ENCODE measurements at regions not wholly inside any gene's neighbourhood (a gene's known extent, or its start where the extent isn't known, plus 50 kb on each side); places are given as distances from the start of the nearest gene placed in this dataset.

GRCh38 chr4:3709061-3709845 lies 56.9 kb upstream of the ADRA2C start:
- no peak overlapping the region for H3K9ac ChIP-seq (ENCODE audit: low read depth, low read length)
- no peak overlapping the region for H3K4me3 ChIP-seq (ENCODE audit: low read depth, low read length)
- H3K4me1 ChIP-seq (ENCODE audit: control insufficient read depth, insufficient read depth, low read length) = no peaks in the 10 kb centered on the region
- H3K27me3 ChIP-seq (ENCODE audit: control insufficient read depth, insufficient read depth, low read length) = no peaks in the 10 kb centered on the region
- H3K36me3 ChIP-seq (ENCODE audit: control insufficient read depth, insufficient read depth, low read length) = no peaks in the 10 kb centered on the region
- no peaks in the 10 kb centered on the region for H3K9me3 ChIP-seq (ENCODE audit: control insufficient read depth, insufficient read depth, low read length)

- H3K36me3 ChIP-seq (ENCODE audit: control insufficient read depth, insufficient read depth, low read length) = no peaks in the 10 kb centered on the region
- no peak overlapping the region for H3K9ac ChIP-seq (ENCODE audit: low read depth, low read length)
- no peaks in the 10 kb centered on the region for H3K4me1 ChIP-seq (ENCODE audit: control insufficient read depth, insufficient read depth, low read length)
These were observed 57.6 kb upstream of the ADRA2C start for GRCh38 chr4:3708611-3709010.

GRCh38 chr4:3708103-3708510 lies 58.1 kb upstream of the ADRA2C start:
- H3K9me3 ChIP-seq (ENCODE audit: control insufficient read depth, insufficient read depth, low read length) = no peaks in the 10 kb centered on the region
- no peak overlapping the region for H3K4me3 ChIP-seq (ENCODE audit: low read depth, low read length)
- H3K9ac ChIP-seq (ENCODE audit: low read depth, low read length) = no peak overlapping the region
- H3K4me1 ChIP-seq (ENCODE audit: control insufficient read depth, insufficient read depth, low read length) = no peaks in the 10 kb centered on the region
- no peaks in the 10 kb centered on the region for H3K27me3 ChIP-seq (ENCODE audit: control insufficient read depth, insufficient read depth, low read length)
- H3K36me3 ChIP-seq (ENCODE audit: control insufficient read depth, insufficient read depth, low read length) = no peaks in the 10 kb centered on the region

More at GRCh38 chr4:3708611-3709010, 57.6 kb upstream of the ADRA2C start:
- Histone ChIP-seq H3K27me3 (ENCODE audit: control insufficient read depth, insufficient read depth, low read length) (no peaks in the 10 kb centered on the region), H3K4me3 (ENCODE audit: low read depth, low read length) (no peak overlapping the region), H3K9me3 (ENCODE audit: control insufficient read depth, insufficient read depth, low read length) (no peaks in the 10 kb centered on the region)

- Histone ChIP-seq H3K9me3 (ENCODE audit: control insufficient read depth, insufficient read depth, low read length) (no peaks in the 10 kb centered on the region), H3K4me1 (ENCODE audit: control insufficient read depth, insufficient read depth, low read length) (no peaks in the 10 kb centered on the region), H3K4me3 (ENCODE audit: low read depth, low read length) (no peak overlapping the region), H3K36me3 (ENCODE audit: control insufficient read depth, insufficient read depth, low read length) (no peaks in the 10 kb centered on the region), H3K9ac (ENCODE audit: low read depth, low read length) (no peak overlapping the region), H3K27me3 (ENCODE audit: control insufficient read depth, insufficient read depth, low read length) (no peaks in the 10 kb centered on the region)
These were observed 58.6 kb upstream of the ADRA2C start for GRCh38 chr4:3707423-3708102.

- Histone ChIP-seq H3K9me3 (ENCODE audit: control insufficient read depth, insufficient read depth, low read length) (no peaks in the 10 kb centered on the region), H3K4me3 (ENCODE audit: low read depth, low read length) (no peak overlapping the region), H3K27me3 (ENCODE audit: control insufficient read depth, insufficient read depth, low read length) (no peaks in the 10 kb centered on the region), H3K4me1 (ENCODE audit: control insufficient read depth, insufficient read depth, low read length) (no peaks in the 10 kb centered on the region), H3K36me3 (ENCODE audit: control insufficient read depth, insufficient read depth, low read length) (no peaks in the 10 kb centered on the region), H3K9ac (ENCODE audit: low read depth, low read length) (no peak overlapping the region)
These were observed 59.4 kb upstream of the ADRA2C start for GRCh38 chr4:3706565-3707422.

GRCh38 chr4:3706111-3706511 lies 60.1 kb upstream of the ADRA2C start:
- H3K36me3 ChIP-seq (ENCODE audit: control insufficient read depth, insufficient read depth, low read length) = no peaks in the 10 kb centered on the region
- no peak overlapping the region for H3K4me3 ChIP-seq (ENCODE audit: low read depth, low read length)
- no peaks in the 10 kb centered on the region for H3K9me3 ChIP-seq (ENCODE audit: control insufficient read depth, insufficient read depth, low read length)
- H3K4me1 ChIP-seq (ENCODE audit: control insufficient read depth, insufficient read depth, low read length) = no peaks in the 10 kb centered on the region
- no peaks in the 10 kb centered on the region for H3K27me3 ChIP-seq (ENCODE audit: control insufficient read depth, insufficient read depth, low read length)
- no peak overlapping the region for H3K9ac ChIP-seq (ENCODE audit: low read depth, low read length)

- no peaks in the 10 kb centered on the region for H3K9me3 ChIP-seq (ENCODE audit: control insufficient read depth, insufficient read depth, low read length)
- H3K4me3 ChIP-seq (ENCODE audit: low read depth, low read length) = no peak overlapping the region
- H3K4me1 ChIP-seq (ENCODE audit: control insufficient read depth, insufficient read depth, low read length) = no peaks in the 10 kb centered on the region
- H3K36me3 ChIP-seq (ENCODE audit: control insufficient read depth, insufficient read depth, low read length) = no peaks in the 10 kb centered on the region
- H3K27me3 ChIP-seq (ENCODE audit: control insufficient read depth, insufficient read depth, low read length) = no peaks in the 10 kb centered on the region
- no peak overlapping the region for H3K9ac ChIP-seq (ENCODE audit: low read depth, low read length)
These were observed 60.8 kb upstream of the ADRA2C start for GRCh38 chr4:3705236-3705987.

GRCh38 chr4:3704669-3705068 lies 61.5 kb upstream of the ADRA2C start:
- Histone ChIP-seq H3K36me3 (ENCODE audit: control insufficient read depth, insufficient read depth, low read length) (no peaks in the 10 kb centered on the region), H3K9me3 (ENCODE audit: control insufficient read depth, insufficient read depth, low read length) (no peaks in the 10 kb centered on the region), H3K9ac (ENCODE audit: low read depth, low read length) (no peak overlapping the region), H3K27me3 (ENCODE audit: control insufficient read depth, insufficient read depth, low read length) (no peaks in the 10 kb centered on the region), H3K4me3 (ENCODE audit: low read depth, low read length) (no peak overlapping the region), H3K4me1 (ENCODE audit: control insufficient read depth, insufficient read depth, low read length) (no peaks in the 10 kb centered on the region)

GRCh38 chr4:3703677-3704521 lies 62.3 kb upstream of the ADRA2C start:
- H3K9ac ChIP-seq (ENCODE audit: low read depth, low read length) = no peak overlapping the region
- no peaks in the 10 kb centered on the region for H3K9me3 ChIP-seq (ENCODE audit: control insufficient read depth, insufficient read depth, low read length)
- H3K36me3 ChIP-seq (ENCODE audit: control insufficient read depth, insufficient read depth, low read length) = no peaks in the 10 kb centered on the region
- no peaks in the 10 kb centered on the region for H3K4me1 ChIP-seq (ENCODE audit: control insufficient read depth, insufficient read depth, low read length)
- H3K27me3 ChIP-seq (ENCODE audit: control insufficient read depth, insufficient read depth, low read length) = no peaks in the 10 kb centered on the region
- H3K4me3 ChIP-seq (ENCODE audit: low read depth, low read length) = no peak overlapping the region

- H3K36me3 ChIP-seq (ENCODE audit: control insufficient read depth, insufficient read depth, low read length) = no peaks in the 10 kb centered on the region
- H3K9me3 ChIP-seq (ENCODE audit: control insufficient read depth, insufficient read depth, low read length) = no peaks in the 10 kb centered on the region
- H3K9ac ChIP-seq (ENCODE audit: low read depth, low read length) = no peak overlapping the region
- no peaks in the 10 kb centered on the region for H3K4me1 ChIP-seq (ENCODE audit: control insufficient read depth, insufficient read depth, low read length)
- H3K27me3 ChIP-seq (ENCODE audit: control insufficient read depth, insufficient read depth, low read length) = no peaks in the 10 kb centered on the region
- H3K4me3 ChIP-seq (ENCODE audit: low read depth, low read length) = no peak overlapping the region
These were observed 62.9 kb upstream of the ADRA2C start for GRCh38 chr4:3703343-3703676.
